ENCODE measurements at regions not wholly inside any gene's neighbourhood (a gene's known extent, or its start where the extent isn't known, plus 50 kb on each side); places are given as distances from the start of the nearest gene placed in this dataset.
A peak's percentile ranks its signal among the peaks of the same experiment; 100 is the strongest.

DNA sequence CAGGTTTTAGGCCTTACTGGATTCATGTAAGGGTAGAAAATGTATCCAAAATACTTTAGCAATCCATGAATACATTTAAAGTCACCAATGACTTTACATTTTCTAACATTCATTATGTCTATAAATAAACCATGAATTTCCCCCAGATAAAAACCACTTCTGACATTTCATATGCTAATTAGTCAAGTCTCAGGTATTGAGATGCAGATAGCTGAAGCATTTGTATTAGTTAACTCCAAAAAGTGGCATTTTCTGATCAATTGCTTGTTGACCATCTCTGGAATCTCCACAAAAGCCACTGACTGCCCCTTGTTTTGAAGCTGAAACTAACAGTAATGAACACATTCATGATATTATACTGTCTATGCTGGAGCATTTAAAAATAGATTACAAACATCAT, 68.4 kb upstream of the RAP2B start:
- no peak overlapping the region for H3K4me3 ChIP-seq
- ATAC-seq: no peak
- intact Hi-C loops (cut with DNase I, micrococcal nuclease): no loop called here

DNA sequence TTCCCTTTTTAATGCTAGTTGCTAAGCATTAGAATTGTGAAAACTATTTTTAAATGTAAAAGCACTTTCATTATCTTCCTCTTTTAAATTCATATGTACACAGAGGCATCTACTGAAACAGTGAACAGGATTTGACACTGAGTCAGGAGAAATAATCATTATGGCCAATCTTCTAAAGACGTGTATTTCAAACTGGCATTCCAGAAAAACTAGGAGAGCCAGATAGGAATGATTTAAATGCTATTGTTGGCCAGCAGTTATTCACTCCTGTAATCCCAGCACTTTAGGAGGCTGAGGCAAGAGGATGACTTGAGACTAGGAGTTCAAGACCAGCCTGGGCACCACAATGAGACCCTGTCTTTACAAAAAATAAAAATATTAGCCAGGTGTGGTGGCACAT, 67.6 kb upstream of the RAP2B start:
- H3K36me3 ChIP-seq (ENCODE audit: low read depth): no peaks in the 10 kb centered on the region
- intact Hi-C loops (cut with DNase I, micrococcal nuclease): no loop called here
- H3K4me3 ChIP-seq: no peak overlapping the region
- peaks cover 14% of the 10 kb centered on the region for H3K4me1 ChIP-seq (ENCODE audit: low read depth)
- DNase-seq (no peak), ATAC-seq (no peak)
- TF ChIP-seq, protein P1, sequence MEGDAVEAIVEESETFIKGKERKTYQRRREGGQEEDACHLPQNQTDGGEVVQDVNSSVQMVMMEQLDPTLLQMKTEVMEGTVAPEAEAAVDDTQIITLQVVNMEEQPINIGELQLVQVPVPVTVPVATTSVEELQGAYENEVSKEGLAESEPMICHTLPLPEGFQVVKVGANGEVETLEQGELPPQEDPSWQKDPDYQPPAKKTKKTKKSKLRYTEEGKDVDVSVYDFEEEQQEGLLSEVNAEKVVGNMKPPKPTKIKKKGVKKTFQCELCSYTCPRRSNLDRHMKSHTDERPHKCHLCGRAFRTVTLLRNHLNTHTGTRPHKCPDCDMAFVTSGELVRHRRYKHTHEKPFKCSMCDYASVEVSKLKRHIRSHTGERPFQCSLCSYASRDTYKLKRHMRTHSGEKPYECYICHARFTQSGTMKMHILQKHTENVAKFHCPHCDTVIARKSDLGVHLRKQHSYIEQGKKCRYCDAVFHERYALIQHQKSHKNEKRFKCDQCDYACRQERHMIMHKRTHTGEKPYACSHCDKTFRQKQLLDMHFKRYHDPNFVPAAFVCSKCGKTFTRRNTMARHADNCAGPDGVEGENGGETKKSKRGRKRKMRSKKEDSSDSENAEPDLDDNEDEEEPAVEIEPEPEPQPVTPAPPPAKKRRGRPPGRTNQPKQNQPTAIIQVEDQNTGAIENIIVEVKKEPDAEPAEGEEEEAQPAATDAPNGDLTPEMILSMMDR (IDR thresholded peaks at IDR 0.05): no peak
- no peaks in the 10 kb centered on the region for H3K9me3 ChIP-seq

More for the DNA sequence above, 68.4 kb upstream of the RAP2B start:
- DNase-seq: no peak
- peaks cover 7% of the 10 kb centered on the region for H3K4me1 ChIP-seq (ENCODE audit: low read depth)
- no peaks in the 10 kb centered on the region for H3K36me3 ChIP-seq (ENCODE audit: low read depth)
- TF ChIP-seq, protein P1 (IDR thresholded peaks at IDR 0.05): no peak
- no peaks in the 10 kb centered on the region for H3K9me3 ChIP-seq

DNA sequence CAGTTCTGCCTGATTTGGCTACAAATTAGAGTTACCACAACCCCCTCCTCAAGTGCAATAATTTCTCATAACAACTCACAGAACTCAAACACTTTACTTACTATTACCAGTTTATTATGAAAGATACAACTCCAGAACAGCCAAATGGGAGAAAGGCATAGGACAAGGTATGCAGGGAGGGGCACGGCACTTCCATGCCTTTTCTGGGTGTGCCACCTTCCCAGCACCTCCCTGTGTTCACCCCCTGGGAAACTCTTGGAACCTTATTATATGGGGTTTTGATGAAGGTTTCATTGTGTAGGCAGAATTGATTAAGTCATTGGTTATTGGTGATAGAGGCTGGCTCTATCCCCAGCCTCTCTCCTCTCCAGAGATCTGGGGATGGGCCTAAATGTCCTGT, 66.6 kb upstream of the RAP2B start:
- TF ChIP-seq, protein P1 (IDR thresholded peaks at IDR 0.05): no peak

DNA sequence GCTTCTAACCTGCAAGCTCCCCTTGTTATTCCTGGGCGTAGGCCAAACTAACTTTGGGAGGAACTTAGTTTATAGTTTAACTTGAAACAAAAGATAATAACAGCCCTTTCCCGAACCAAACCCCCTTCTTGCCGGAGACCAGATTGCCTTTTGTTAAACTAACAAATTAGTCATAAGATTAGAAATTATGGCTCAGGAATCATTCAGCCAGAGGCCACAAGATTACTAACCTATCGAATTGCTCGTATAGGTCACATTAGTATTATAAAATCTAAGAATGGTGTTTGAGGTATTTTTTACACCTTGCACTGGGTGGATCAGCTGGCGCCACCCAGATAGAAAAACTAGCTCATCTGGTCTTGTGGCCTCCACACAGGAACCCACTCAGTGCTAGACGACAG, 65.3 kb upstream of the RAP2B start:
- H3K4me1 ChIP-seq (ENCODE audit: low read depth): peaks cover 14% of the 10 kb centered on the region
- H3K9me3 ChIP-seq: no peaks in the 10 kb centered on the region
- TF ChIP-seq, protein P1 (IDR thresholded peaks at IDR 0.05): no peak
- ATAC-seq (peak; percentile 93), DNase-seq (peak in 2 of 3 donors; percentile 55 to 80)
- intact Hi-C loops (cut with DNase I, micrococcal nuclease): no loop called here
- no peaks in the 10 kb centered on the region for H3K36me3 ChIP-seq (ENCODE audit: low read depth)
- no peak overlapping the region for H3K4me3 ChIP-seq

More for the DNA sequence above, 66.6 kb upstream of the RAP2B start:
- intact Hi-C loops (cut with DNase I, micrococcal nuclease): no loop called here
- no peaks in the 10 kb centered on the region for H3K9me3 ChIP-seq
- peaks cover 14% of the 10 kb centered on the region for H3K4me1 ChIP-seq (ENCODE audit: low read depth)
- peak; percentile 45 for ATAC-seq
- no peak overlapping the region for H3K4me3 ChIP-seq
- H3K36me3 ChIP-seq (ENCODE audit: low read depth): no peaks in the 10 kb centered on the region
- DNase-seq: peak in 1 of 3 donors; percentile 34

DNA sequence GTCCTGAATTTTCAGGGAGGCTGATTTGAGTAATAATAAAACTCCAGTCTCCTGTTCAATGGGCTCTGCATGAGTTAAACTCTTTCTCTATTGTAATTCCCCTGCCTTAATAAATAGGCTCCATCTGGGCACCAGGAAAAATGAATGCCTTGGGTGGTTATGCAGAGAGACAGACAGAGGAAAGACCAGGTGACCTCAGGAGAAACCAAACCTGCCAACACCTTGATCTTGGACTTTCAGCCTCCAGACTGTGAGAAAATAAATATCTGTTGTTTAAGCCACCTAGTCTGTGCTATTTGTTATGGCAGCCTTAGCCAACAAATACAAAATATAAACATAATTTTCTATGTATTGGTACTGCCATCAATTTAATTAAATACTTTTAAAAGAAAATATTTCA, 64.8 kb upstream of the RAP2B start:
- no peak overlapping the region for H3K4me3 ChIP-seq
- no peaks in the 10 kb centered on the region for H3K36me3 ChIP-seq (ENCODE audit: low read depth)
- TF ChIP-seq, protein P1 (IDR thresholded peaks at IDR 0.05): no peak
- DNase-seq: no peak
- H3K9me3 ChIP-seq: no peaks in the 10 kb centered on the region
- ATAC-seq: peak; percentile 33
- intact Hi-C loops (cut with DNase I, micrococcal nuclease): no loop called here
- H3K4me1 ChIP-seq (ENCODE audit: low read depth): peaks cover 14% of the 10 kb centered on the region

DNA sequence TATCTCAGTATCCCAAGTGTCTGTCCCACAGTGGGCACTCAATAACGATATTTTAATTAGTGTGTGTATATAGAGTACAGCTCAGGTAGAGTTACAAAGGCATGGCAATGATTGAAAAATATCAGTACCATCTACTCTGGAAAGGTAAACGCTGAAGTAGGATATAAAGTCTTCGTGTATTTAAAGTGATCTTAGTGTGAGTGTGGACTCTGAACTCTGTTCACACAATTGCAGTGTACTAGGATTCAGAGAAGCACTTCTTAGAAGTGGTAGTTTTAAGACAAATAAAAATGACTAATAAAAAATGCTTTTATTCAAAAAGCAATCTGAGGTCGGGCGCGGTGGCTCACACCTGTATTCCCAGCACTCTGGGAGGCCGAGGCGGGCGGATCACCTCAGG, 62.9 kb upstream of the RAP2B start:
- Histone ChIP-seq H3K36me3 (ENCODE audit: low read depth) (no peaks in the 10 kb centered on the region), H3K9me3 (no peaks in the 10 kb centered on the region), H3K4me1 (ENCODE audit: low read depth) (peaks cover 14% of the 10 kb centered on the region), H3K4me3 (no peak overlapping the region)
- intact Hi-C loops (cut with DNase I, micrococcal nuclease): no loop called here
- DNase-seq (peak in 2 of 3 donors; percentile 24 to 48), ATAC-seq (peak; percentile 69)
- TF ChIP-seq, protein P1 (IDR thresholded peaks at IDR 0.05): no peak

Data from mucosa of descending colon (tissue), 3 donors.